Mononuclear cell (primary cell): ENCODE measurements at regions not wholly inside any gene's neighbourhood (a gene's known extent, or its start where the extent isn't known, plus 50 kb on each side); places are given as distances from the start of the nearest gene placed in this dataset.
"Not testable (repeated sequence)": the region's sequence is repeated elsewhere in the genome, so short reads cannot be mapped to it uniquely, and the experiment has no call there.

ENCODE experiments used
- H3K27me3 ChIP-seq: 2 replicates; pipeline ENCODE4 v1.6.0; 2011; ENCODE audit warnings: low read length, control low read depth; ENCODE audit not compliant: insufficient read depth
- H3K4me1 ChIP-seq: 2 replicates; pipeline ENCODE4 v1.5.1; 2011; ENCODE audit warnings: mild to moderate bottlenecking, low read length, control low read depth; ENCODE audit not compliant: insufficient read depth
- H3K4me3 ChIP-seq: 2 replicates; pipeline ENCODE4 v1.5.1; 2011; ENCODE audit warnings: mild to moderate bottlenecking, low read length, moderate library complexity
- H3K9me3 ChIP-seq: 2 replicates; pipeline ENCODE4 v1.5.1; 2011; ENCODE audit warnings: low read depth, mild to moderate bottlenecking, control low read depth, low read length

DNA sequence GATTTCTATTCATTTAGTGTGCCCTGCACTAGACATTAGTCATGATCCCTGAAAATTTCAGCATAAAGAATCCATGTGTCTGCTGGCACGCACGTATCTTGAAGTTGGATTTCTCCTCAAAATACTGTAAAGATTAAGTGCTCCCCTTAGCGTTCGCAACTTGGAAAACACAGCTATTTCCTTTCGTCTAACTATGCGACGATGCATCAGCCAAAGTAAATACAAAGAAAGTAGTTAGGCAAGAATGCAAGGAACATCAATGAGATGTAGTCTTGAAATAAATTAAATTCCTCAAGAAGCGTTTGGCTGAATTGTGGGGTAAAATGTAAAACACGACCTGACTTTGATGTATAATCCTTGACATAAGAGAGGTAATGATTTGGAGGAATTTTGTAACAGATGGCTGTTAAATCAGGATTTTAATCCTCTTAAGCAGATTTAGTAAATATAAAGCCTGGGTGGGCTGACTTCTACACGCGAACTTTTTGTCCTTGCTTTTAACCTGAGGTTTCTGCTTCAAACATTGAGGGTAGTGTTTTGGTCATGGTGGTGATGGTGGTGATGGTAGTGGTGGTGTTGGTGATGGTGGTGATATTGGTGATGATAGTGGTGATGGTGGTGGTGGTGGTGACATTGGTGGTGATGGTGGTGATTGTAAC lies 88.2 kb downstream of the FOXF2 start:
- Histone ChIP-seq H3K9me3 (no peaks in the 10 kb centered on the region), H3K4me3 (no peak overlapping the region), H3K27me3 (no peaks in the 10 kb centered on the region), H3K4me1 (no peaks in the 10 kb centered on the region)

DNA sequence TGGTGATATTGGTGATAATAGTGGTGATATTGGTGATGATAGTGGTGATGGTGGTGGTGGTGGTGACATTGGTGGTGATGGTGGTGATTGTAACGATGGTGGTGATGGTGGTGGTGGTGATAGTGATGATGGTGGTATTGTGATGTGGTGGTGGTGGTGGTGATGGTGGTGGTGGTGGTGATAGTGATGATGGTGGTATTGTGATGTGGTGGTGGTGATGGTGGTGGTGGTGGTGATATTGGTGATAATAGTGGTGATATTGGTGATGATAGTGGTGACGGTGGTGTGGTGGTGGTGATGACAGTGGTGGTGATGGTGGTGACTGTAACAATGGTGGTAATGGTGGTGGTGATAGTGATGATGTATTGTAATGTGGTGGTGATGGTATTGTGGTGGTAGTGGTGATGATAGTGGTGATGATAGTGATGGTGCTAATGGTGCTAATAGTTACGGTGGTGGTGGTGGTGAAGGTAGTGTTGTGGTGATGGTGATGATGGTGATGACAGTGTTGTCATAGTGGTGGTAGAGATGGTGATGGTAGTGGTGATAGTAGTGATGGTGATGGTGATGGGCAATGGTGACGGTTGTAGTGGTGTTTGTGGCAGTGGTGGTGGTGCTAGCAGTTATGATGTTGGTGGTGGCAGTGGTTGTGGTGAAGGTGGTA lies 88.9 kb downstream of the FOXF2 start:
- H3K9me3 ChIP-seq, H3K27me3 ChIP-seq, H3K4me1 ChIP-seq, H3K4me3 ChIP-seq: not testable (repeated sequence)

DNA sequence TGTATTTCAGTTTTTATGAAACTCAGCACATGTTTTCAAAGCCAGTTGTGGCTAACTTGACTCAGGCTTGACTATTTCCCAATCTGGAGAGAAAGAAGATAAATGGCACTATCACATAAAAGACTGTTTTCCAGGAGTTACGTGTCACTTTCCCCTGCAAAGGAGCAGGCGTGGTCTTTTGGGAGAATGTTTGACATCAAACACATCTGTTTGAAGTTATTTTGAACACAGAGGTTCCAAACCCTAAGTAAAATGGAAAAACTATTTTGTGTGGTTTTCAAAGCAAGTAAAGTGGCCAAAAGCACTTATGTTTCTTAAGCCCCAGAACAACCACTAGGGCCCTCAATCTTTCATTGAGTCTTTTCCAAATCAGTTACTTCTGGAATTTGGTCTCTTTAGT lies 89.7 kb downstream of the FOXF2 start:
- H3K4me1 ChIP-seq = no peaks in the 10 kb centered on the region
- H3K9me3 ChIP-seq = no peaks in the 10 kb centered on the region
- H3K4me3 ChIP-seq = no peak overlapping the region
- no peaks in the 10 kb centered on the region for H3K27me3 ChIP-seq

DNA sequence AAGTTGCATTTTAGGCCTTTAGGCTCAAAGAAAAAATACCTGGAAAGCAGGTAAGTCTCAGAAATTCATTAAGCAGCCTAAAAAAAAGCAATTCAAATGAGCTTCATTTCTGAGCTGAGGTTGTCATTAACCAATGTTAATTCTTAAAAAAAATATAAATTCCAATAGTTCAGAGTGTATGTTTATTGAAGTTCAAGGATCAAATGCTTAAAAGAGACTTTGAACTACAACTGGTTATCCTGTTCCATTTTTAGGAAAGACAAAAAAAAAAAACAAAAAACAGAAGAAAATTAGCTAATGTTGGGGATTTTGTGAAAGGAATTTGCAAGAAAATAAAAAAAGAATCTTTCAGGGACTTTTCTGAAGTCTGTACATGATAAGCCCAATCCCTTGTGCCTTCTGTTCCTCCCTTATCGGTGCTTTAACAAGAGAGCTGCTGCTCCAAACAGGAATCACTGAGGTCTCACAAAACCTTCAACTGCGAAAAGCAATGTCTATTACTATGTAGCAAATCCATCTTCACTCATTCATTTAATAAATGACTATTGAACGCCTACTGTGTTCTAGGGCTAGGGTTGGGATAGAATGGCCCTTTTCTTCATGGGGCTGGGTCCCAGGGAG lies 90.3 kb downstream of the FOXF2 start:
- Histone ChIP-seq H3K27me3 (no peaks in the 10 kb centered on the region), H3K4me1 (no peaks in the 10 kb centered on the region), H3K4me3 (no peak overlapping the region), H3K9me3 (no peaks in the 10 kb centered on the region)

DNA sequence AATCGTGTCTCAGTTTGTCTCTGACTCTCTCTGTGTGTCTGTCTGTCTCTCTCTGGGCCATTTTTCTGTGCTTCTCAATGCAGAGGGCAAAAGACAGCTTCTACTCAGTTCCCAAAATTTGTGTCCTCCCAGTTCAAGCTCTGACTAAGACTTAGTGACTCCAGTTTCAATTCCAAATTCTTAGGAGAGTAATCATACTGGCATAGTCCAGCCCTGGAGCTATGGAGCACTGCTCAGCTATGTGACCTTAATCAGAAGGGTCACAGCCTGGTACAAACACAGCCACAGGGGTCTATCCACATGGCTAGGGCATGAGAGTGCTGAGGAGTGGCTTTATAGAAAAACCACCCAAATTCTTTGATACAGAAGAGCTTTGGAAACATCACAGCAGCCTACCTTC lies 91.9 kb downstream of the FOXF2 start:
- H3K4me3 ChIP-seq = no peak overlapping the region
- H3K4me1 ChIP-seq = no peaks in the 10 kb centered on the region
- no peaks in the 10 kb centered on the region for H3K9me3 ChIP-seq
- no peaks in the 10 kb centered on the region for H3K27me3 ChIP-seq

DNA sequence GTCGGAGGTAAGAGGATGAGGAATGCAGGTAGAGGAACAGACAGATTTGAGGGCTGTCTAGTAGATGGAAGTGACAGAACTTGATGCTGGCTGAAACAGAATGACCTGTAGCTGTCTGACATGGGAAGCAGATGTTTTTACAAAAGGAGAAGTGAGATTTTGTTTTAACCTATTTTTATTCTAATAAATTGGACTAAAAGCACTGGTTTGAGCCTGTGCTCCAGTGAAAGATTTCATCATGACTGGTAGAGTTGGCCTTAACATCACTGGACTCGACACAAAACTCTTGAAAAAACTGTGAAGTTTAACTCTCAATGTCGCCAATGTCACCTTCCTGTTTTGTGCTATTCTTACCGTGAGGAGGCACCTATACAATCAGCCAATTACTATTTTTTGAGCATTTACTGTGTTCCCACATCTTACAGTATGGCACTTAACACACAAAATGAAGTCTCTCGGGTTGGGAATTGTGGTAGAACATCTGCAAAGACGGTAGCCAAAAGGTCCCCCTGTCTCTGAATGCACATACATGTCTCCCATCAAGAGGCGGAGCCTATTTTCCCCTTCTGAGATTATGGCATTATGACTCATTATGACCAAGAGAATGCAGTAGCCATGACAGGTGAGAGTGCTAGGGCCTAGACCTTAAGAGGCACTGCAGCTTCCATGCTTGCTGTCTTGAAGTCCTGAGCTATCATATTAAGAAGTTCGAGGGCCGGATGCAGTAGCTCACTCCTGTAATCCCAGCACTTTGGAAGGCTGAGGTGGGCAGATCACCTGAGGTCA lies 93.2 kb downstream of the FOXF2 start:
- Histone ChIP-seq H3K4me3 (no peak overlapping the region), H3K4me1 (no peaks in the 10 kb centered on the region), H3K9me3 (no peaks in the 10 kb centered on the region), H3K27me3 (no peaks in the 10 kb centered on the region)

DNA sequence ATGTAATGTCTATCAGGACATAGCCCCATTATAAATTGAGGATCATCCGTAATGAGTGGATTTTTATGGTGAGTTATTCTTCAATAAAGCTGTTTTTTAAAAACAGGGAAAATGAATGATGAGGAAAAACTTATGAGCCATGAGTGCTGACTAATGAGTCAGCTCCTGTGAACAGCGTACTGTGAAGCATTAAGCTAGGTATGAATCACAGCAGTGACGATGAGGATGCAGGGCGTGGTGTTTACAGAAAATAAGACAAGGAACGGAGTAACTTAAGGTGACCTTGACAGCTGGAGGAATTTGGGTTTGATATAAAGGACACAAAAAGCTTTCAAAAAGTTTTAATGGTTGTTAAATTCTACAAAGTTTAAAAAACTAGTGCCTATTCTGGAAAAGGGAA lies 96.3 kb downstream of the FOXF2 start:
- Histone ChIP-seq H3K4me1 (no peaks in the 10 kb centered on the region), H3K27me3 (no peaks in the 10 kb centered on the region), H3K4me3 (no peak overlapping the region), H3K9me3 (no peaks in the 10 kb centered on the region)

DNA sequence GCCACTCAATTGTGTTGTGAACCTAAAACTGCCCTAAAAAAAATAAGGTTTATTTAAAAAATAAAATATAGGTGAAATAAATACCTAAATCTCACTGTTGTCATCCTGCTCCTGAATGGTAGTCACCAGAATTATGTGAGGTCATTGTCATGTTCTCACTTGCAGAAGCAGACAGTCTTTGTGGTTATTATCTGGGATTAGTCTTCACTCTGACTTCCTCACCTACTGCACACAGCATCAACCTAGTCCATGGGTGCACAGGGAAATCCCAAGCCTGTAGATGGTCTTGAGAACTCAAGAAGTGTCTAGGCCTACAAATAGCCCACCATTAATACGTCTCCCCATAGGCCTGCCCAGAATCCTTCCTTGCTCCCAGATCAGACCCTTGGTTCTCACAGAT lies 97.0 kb downstream of the FOXF2 start:
- no peaks in the 10 kb centered on the region for H3K9me3 ChIP-seq
- H3K4me3 ChIP-seq = no peak overlapping the region
- H3K27me3 ChIP-seq = no peaks in the 10 kb centered on the region
- no peaks in the 10 kb centered on the region for H3K4me1 ChIP-seq

DNA sequence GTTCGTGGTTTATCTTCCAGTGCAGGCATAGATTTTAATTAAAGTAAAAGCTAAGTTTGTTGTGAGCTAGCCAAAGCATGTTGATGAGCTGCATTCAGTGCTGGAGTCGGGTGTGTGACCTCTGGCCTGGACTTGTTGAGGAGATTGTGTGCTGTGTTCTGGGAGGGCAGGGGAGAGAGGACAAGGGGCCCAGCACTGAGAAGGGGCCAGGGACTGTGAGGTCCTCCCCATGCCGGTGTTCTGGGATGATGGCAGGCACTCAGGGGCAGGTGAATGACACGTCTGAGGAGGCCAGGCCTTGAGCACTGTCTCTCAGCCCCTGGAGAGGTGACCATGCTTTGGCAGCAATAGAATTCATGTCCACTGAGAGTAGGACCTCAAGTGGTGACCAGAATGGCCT lies 97.9 kb downstream of the FOXF2 start:
- no peak overlapping the region for H3K4me3 ChIP-seq
- H3K9me3 ChIP-seq = no peaks in the 10 kb centered on the region
- H3K4me1 ChIP-seq = no peaks in the 10 kb centered on the region
- H3K27me3 ChIP-seq = no peaks in the 10 kb centered on the region

DNA sequence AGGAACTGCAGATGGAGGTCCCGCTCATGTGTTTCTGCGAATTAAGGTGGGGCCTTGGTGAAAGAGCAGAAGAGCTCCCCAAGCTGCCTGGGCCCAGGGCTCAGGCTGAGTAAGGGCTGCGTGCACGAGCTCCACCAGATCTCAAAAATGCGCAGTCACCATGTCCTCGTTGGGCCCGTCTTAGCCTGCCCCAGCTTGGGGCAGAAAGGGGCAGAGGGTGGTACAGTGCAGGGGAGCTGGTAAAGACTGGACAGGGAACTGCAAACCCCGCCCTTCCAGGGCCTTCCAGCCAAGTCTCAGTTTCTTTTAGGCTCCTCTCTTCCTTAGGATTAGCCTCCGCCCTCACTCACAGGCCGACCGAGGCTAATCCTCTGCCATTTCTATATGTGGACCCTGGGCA lies 101.6 kb downstream of the FOXF2 start:
- H3K4me3 ChIP-seq = no peak overlapping the region
- no peaks in the 10 kb centered on the region for H3K27me3 ChIP-seq
- no peaks in the 10 kb centered on the region for H3K9me3 ChIP-seq
- no peaks in the 10 kb centered on the region for H3K4me1 ChIP-seq

DNA sequence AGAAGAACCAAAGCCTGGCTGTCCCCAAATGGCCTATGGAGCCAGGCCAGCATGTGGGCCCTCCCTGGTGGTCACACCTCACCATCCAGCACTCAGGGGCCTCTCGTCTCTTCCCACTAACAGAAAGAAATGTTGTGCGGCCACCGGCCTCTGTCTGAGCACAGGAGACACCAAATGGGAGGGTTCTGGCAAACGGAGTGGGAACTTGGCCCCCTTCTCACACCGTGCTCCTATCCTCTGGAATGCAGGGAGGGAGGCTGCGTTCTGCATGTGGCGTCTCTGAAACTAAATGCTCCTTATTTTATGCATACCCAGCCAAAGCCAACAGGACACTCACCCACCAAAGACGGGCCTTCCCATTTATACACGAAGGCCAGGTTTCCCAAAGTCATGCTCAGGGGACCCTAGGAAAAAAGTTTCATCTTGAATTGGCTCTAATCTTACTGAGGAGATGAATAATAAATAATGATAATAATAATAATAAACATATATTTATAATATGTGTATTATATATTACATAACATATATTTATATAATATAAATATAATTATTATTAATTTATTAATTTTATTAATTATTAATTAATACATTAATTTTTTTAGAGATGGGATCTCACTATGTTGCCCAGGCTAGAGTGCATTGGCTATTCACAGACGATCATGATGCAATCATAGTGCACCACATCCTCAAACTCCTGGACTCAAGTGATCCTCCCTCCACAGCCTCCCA lies 102.4 kb downstream of the FOXF2 start:
- Histone ChIP-seq H3K4me3 (no peak overlapping the region), H3K9me3 (no peaks in the 10 kb centered on the region), H3K27me3 (no peaks in the 10 kb centered on the region), H3K4me1 (no peaks in the 10 kb centered on the region)

DNA sequence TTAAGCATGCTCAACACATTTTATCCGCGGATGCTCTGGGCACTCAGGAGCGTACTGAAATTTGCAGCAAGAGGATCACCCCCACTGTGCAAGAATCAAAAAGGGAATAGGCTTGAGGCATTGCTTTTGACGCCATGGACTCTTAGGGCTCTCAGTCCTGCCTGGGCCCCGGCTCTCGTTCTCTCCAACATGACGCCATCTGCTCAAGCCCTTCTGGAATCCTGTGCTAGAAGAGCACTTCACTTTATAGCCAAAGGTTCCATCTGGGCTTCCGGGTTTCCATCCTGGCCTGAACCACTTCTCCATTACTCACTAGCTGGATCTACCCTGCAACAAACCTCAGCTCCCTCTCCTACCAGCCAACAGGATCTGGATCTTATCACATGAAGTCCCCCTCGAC lies 105.3 kb downstream of the FOXF2 start:
- Histone ChIP-seq H3K9me3 (no peaks in the 10 kb centered on the region), H3K4me1 (no peaks in the 10 kb centered on the region), H3K4me3 (no peak overlapping the region), H3K27me3 (no peaks in the 10 kb centered on the region)

DNA sequence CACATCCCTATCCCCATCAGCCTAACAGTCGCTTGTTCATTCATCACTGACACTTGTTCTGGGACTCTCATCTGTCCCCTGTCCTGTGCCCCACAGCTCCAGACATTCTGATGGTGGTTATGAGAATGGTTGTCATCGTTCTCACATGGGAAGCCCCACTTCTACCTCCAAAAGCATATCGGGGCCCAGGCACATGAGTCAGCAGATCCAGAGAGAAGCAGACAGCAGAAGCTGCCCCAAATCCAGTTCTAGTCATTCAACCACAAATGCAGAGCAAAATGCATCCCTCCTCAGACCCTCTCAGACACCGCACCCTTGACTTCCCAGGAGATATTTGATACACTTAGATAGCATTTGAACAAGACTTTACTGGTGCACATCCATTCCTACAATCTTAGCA lies 106.0 kb downstream of the FOXF2 start:
- no peaks in the 10 kb centered on the region for H3K4me1 ChIP-seq
- H3K9me3 ChIP-seq = no peaks in the 10 kb centered on the region
- H3K27me3 ChIP-seq = no peaks in the 10 kb centered on the region
- no peak overlapping the region for H3K4me3 ChIP-seq

DNA sequence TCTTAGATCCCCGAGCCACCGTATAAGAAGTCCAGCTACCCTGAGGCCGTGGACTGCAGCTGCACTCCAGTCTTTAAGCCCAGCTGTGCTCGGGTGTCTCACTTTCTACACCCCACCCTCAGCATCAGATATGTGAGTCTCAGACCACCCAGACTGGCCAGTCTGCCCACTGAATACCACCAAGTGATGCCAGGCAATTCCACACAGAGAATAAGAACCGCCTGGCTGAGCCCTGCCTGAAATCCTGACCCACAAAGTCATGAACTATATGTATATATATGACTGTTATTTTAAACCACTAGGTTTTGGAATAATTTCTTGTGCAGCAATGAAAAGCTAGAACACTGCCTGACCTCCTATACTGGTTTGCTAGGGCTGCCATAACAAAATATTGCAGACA lies 106.7 kb downstream of the FOXF2 start:
- no peaks in the 10 kb centered on the region for H3K9me3 ChIP-seq
- H3K27me3 ChIP-seq = no peaks in the 10 kb centered on the region
- no peak overlapping the region for H3K4me3 ChIP-seq
- no peaks in the 10 kb centered on the region for H3K4me1 ChIP-seq
